A673 (cell line): ENCODE measurements at regions not wholly inside any gene's neighbourhood (a gene's known extent, or its start where the extent isn't known, plus 50 kb on each side); places are given as distances from the start of the nearest gene placed in this dataset.

ENCODE experiments used
- BruUV-seq: library from RNA; stranded (reverse); fragments of 400-500 nt; replicated peaks from 2 replicates; lab custom pipeline; 2021; lab: Mats Ljungman, UMichigan
- CTCF ChIA-PET: fragments of 300-600 bp; sonication (Branson Sonifier 250); formaldehyde crosslinking; loops from one replicate; lab custom pipeline; 2022; ENCODE audit warnings: antibody characterized with exemption; lab: Charles Lee
- POLR2A ChIA-PET: fragments of 300-600 bp; sonication (Branson Sonifier 250); formaldehyde crosslinking; loops from one replicate; lab custom pipeline; 2022; ENCODE audit warnings: antibody characterized with exemption; ENCODE audit not compliant: low non-redundant PET; lab: Charles Lee
- DNase-seq: peaks from one replicate; pipeline ENCODE4 v3.0.0-alpha.2; 2015; ENCODE audit warnings: low spot score
- H3K27ac ChIP-seq: fragments of 200-600 bp; sonication (generic); 2 replicates; pipeline ENCODE4 v1.5.1; 2016; ENCODE audit warnings: mixed run types, low read depth, mild to moderate bottlenecking, mixed read lengths, antibody characterized with exemption, low read length; ENCODE audit not compliant: poor library complexity, severe bottlenecking
- H3K27me3 ChIP-seq: fragments of 200-600 bp; sonication (generic); replicated peaks from 2 replicates; pipeline ENCODE4 v1.6.1; 2017; ENCODE audit warnings: mixed run types, low read depth, mild to moderate bottlenecking, mixed read lengths, antibody characterized with exemption, low read length; ENCODE audit not compliant: insufficient read depth, poor library complexity
- H3K36me3 ChIP-seq: fragments of 200-600 bp; sonication (generic); 2 replicates; pipeline ENCODE4 v1.6.1; 2016; ENCODE audit warnings: mixed run types, mild to moderate bottlenecking, mixed read lengths, antibody characterized with exemption, low read length; ENCODE audit not compliant: insufficient read depth, poor library complexity, severe bottlenecking
- H3K4me1 ChIP-seq: fragments of 200-600 bp; sonication (generic); 2 replicates; pipeline ENCODE4 v1.6.1; 2017; ENCODE audit warnings: mixed run types, mild to moderate bottlenecking, mixed read lengths, antibody characterized with exemption, low read length; ENCODE audit not compliant: insufficient read depth, poor library complexity, severe bottlenecking
- H3K4me3 ChIP-seq: fragments of 200-600 bp; sonication (generic); 2 replicates; pipeline ENCODE4 v1.5.1; 2016; ENCODE audit warnings: low read depth, mixed run types, mild to moderate bottlenecking, mixed read lengths, low read length; ENCODE audit not compliant: poor library complexity, severe bottlenecking
- H3K9me3 ChIP-seq: fragments of 200-600 bp; sonication (generic); 2 replicates; pipeline ENCODE4 v1.6.1; 2016; ENCODE audit warnings: mixed run types, low read depth, mild to moderate bottlenecking, mixed read lengths, antibody characterized with exemption, low read length; ENCODE audit not compliant: poor library complexity, severe bottlenecking
- CTCF ChIP-seq: fragments of 300-800, 200-600 bp; sonication (generic); conservative IDR thresholded peaks from 2 replicates; pipeline ENCODE4 v1.5.1; 2017; ENCODE audit warnings: low read depth, mild to moderate bottlenecking, antibody characterized with exemption, low read length, moderate library complexity, mixed read lengths
- EZH2 ChIP-seq: fragments of 200-600 bp; sonication (generic); IDR thresholded peaks from 2 replicates; pipeline ENCODE4 v1.6.1; 2017; ENCODE audit warnings: borderline replicate concordance, low read depth, mild to moderate bottlenecking, mixed read lengths, antibody characterized with exemption, low read length; ENCODE audit not compliant: poor library complexity, severe bottlenecking
- intact Hi-C: fragments of 100-400 bp; cut with micrococcal nuclease; formaldehyde crosslinking; loops from one replicate; pipeline ENCODE4 v1.10.0; 2022; ENCODE audit not compliant: unreplicated experiment

DNA sequence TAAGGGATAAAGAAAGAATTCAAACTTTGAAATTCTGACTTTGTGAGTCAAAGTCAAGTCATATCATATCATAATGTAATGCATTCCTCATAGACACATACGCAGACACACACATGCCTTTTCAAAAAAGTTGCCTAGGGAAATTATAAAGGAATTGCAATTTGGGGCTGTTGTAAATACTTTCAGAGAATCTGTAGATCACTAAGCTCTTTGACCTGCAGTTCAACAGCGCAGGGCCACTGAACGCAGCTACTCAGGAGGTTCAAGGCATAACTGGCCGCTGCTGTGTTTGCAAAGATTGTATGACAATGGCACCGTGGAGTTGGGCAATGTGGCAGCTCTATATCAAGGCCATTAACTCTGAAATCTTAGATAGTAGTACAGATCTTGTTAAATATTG lies 188.4 kb upstream of the THRB start:
- no peak for DNase-seq
- BruUV-seq = no TSS peak
- intact Hi-C loops = loop anchor here (2.0 to 10.0 kb wide), 2 partner anchors 496 to 798 kb away; no protein-coding TSS in a partner anchor
- ChIA-PET CTCF (interaction anchor here (0.6 kb wide), 1 partner anchor 429 kb away, joined by 5 read pairs; no protein-coding TSS in a partner anchor), POLR2A (no interaction called here)
- TF ChIP-seq CTCF = no peak
- no peak for TF ChIP-seq EZH2
- H3K27ac ChIP-seq = no peak overlapping the region
- H3K36me3 ChIP-seq = no peaks in the 10 kb centered on the region
- no peak overlapping the region for H3K4me3 ChIP-seq
- H3K27me3 ChIP-seq = no peaks in the 10 kb centered on the region
- no peaks in the 10 kb centered on the region for H3K4me1 ChIP-seq
- no peaks in the 10 kb centered on the region for H3K9me3 ChIP-seq

DNA sequence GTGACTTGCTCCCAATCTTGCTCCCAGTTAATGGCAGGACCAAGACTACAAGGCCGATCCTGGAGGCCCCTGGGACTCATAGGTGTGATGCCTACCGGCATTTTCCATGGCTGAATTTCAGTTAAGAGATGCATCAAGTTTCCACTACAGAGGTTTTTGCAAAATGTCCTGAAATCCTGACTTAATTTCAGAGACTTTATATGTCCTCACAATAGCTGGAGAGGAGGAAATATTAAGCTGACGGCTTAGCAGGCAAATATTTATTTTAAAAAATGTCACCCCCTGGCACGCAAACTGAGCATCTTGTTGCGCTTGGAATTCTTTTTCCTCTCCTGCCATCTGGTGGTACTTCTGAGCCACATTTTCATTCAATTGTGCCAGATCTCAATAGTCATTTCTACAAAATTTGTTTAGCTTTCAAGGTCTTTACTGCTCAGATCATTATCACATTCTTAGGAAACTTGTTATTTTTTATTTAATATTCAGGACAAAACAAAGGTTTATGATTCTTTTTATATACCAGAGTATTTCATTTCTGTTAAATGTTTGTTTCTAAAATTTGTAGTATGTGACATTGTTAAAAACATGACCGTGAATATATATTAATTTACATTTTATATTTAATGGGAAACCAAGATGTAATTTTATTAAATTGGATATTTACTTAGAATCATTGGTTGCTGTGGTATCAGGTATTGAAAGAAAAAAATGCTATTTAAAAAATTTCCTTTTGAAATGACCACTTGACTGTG lies 189.2 kb upstream of the THRB start:
- no peaks in the 10 kb centered on the region for H3K9me3 ChIP-seq
- peak; percentile 37 for DNase-seq
- no peaks in the 10 kb centered on the region for H3K36me3 ChIP-seq
- intact Hi-C loops = loop anchor here (2.0 to 10.0 kb wide), 3 partner anchors 497 to 911 kb away; no protein-coding TSS in a partner anchor
- no peaks in the 10 kb centered on the region for H3K27me3 ChIP-seq
- no peaks in the 10 kb centered on the region for H3K4me1 ChIP-seq
- TF ChIP-seq EZH2 (no peak), CTCF (peak; percentile 62)
- CTCF ChIA-PET = interaction anchor here (0.6 to 0.7 kb wide), 2 partner anchors 79 to 430 kb away, joined by 3 to 5 read pairs; no protein-coding TSS in a partner anchor
- H3K27ac ChIP-seq = no peak overlapping the region
- POLR2A ChIA-PET = no interaction called here
- BruUV-seq = no TSS peak
- no peak overlapping the region for H3K4me3 ChIP-seq

DNA sequence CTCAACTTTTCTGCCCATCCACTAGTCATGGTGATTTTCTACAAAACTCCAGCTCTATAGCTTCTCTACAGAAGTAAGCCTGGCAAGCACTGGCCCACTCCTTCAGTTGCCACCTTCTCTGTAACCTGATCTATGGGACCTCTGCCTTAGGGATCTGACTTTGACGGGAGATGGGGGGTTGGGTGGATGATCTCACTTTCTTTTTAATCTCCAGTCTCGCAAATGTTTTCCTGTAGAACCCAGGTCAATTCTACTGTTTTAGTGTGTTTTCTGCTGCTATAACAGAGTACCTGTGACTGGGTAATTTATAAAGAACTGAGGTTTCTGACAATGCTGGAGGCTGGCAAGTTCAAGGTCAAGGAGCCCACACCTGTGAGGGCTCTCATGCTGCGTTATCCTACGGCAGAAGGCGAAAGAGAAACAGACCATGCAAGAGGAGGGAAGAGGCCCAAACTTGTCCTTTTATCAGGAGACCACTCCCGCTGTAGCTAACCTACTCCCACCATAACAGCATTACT lies 189.9 kb upstream of the THRB start:
- Histone ChIP-seq H3K9me3 (no peaks in the 10 kb centered on the region), H3K4me3 (no peak overlapping the region), H3K4me1 (no peaks in the 10 kb centered on the region), H3K27me3 (no peaks in the 10 kb centered on the region), H3K36me3 (no peaks in the 10 kb centered on the region), H3K27ac (no peak overlapping the region)
- TF ChIP-seq EZH2 (no peak), CTCF (no peak)
- intact Hi-C loops = loop anchor here (2.0 to 10.0 kb wide), 2 partner anchors 800 to 910 kb away; no protein-coding TSS in a partner anchor
- CTCF ChIA-PET = interaction anchor here (0.6 kb wide), 1 partner anchor 361 kb away, joined by 3 read pairs; no protein-coding TSS in a partner anchor
- POLR2A ChIA-PET = no interaction called here
- BruUV-seq = no TSS peak
- DNase-seq = no peak
